ENCODE measurements at regions not wholly inside any gene's neighbourhood (a gene's known extent, or its start where the extent isn't known, plus 50 kb on each side); places are given as distances from the start of the nearest gene placed in this dataset.

- TF ChIP-seq JUNB (IDR thresholded peaks at IDR 0.05; ENCODE audit: unreplicated experiment) (no peak), NANOG (IDR thresholded peaks at IDR 0.05; ENCODE audit: borderline replicate concordance) (no peak), ZNF114 (CRISPR knock-in tag; IDR thresholded peaks at IDR 0.05) (no peak), STAT1 (IDR thresholded peaks at IDR 0.05; ENCODE audit: unreplicated experiment) (no peak), EZH2 (IDR thresholded peaks at IDR 0.05; ENCODE audit: low read depth, unreplicated experiment) (no peak), REST (IDR thresholded peaks at IDR 0.05; ENCODE audit: unreplicated experiment) (no peak), EZH2phosphoT487 (IDR thresholded peaks at IDR 0.05; ENCODE audit: unreplicated experiment) (no peak), CREB1 (CRISPR knock-in tag; IDR thresholded peaks at IDR 0.05; ENCODE audit: low read depth) (no peak), ZNF462 (CRISPR knock-in tag; IDR thresholded peaks at IDR 0.05) (no peak), ETS1 (IDR thresholded peaks at IDR 0.05) (no peak)
- no peak overlapping the region for H3K27ac Mint-ChIP-seq
- DNase-seq (ENCODE audit: low spot score), result no peak
Measured at GRCh38 chr9:36781533-36781932, 208.8 kb downstream of the MELK start.

More at GRCh38 chr9:36781533-36781932, 208.8 kb downstream of the MELK start:
- H3F3A ChIP-seq (replicated peaks; ENCODE audit: low read depth), result no peaks in the 10 kb centered on the region
- ATAC-seq, result no peak
- Mint-ChIP-seq H3K4me3 (no peak overlapping the region), H3K36me3 (ENCODE audit: low read depth) (no peaks in the 10 kb centered on the region), H3K27me3 (ENCODE audit: insufficient read depth, low read depth, poor library complexity) (peaks cover 9% of the 10 kb centered on the region), H3K9me3 (no peaks in the 10 kb centered on the region; the same call in 2 of the 3 replicates), H3K4me1 (peaks cover 11% of the 10 kb centered on the region)
- no peak overlapping the region for H3K4me2 ChIP-seq
- H3K27ac ChIP-seq (ENCODE audit: low read depth), result no peak overlapping the region
- no peak overlapping the region for H2AFZ ChIP-seq
- H3K4me1 ChIP-seq (ENCODE audit: insufficient read depth), result no peaks in the 10 kb centered on the region
- H4K20me1 ChIP-seq (replicated peaks; ENCODE audit: insufficient read depth), result 0 out of 2 replicates have a peak, but pooled peaks cover 3% of the 10 kb centered on the region
- no peaks in the 10 kb centered on the region for H3K36me3 ChIP-seq (ENCODE audit: insufficient read depth)
- H3K4me3 ChIP-seq, result no peak overlapping the region
- H3K9me2 ChIP-seq (ENCODE audit: insufficient read depth), result no peaks in the 10 kb centered on the region
- H3K79me2 ChIP-seq (replicated peaks; ENCODE audit: insufficient read depth), result no peaks in the 10 kb centered on the region
- no peaks in the 10 kb centered on the region for H3K27me3 ChIP-seq (ENCODE audit: insufficient read depth)

Measured in GM23338 (cell line).